NCI-H460 (cell line): ENCODE measurements at regions not wholly inside any gene's neighbourhood (a gene's known extent, or its start where the extent isn't known, plus 50 kb on each side); places are given as distances from the start of the nearest gene placed in this dataset.
A peak's percentile ranks its signal among the peaks of the same experiment; 100 is the strongest.

Source experiments
- DNase-seq: peaks from one replicate; pipeline ENCODE4 v3.0.0-alpha.2; 2016; ENCODE audit warnings: low read depth; ENCODE audit errors: extremely low read depth

DNA sequence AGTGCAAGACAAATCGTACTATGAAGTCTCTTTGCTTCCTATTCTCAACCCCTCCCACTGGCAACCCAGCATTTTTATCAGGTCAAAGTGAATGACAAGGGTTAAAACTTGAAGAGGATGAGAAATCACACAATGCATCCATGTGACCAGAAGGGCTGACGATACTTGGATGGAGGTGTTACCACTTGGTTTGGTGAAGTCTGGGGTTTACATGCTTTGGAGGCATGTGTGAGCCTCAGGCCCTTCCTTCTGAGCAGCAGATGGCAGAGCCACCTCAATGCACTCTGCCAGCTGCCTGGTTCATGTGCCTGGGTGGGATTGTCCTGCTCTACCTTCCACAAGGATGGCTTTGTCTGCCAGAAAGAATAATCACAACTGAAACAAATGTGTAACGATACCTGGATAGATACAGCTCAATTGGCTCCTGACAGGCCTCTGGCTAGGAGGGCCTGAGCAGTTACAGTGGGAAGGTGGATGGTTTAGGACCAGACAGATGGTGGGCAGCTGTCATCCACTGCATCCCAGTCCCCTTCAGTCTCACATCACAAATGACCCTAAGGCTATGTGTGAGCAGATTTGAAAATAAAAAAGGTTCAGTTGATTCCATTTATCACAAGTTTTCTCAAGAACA, 51.5 kb upstream of the CNIH3 start:
- DNase-seq, result no peak

- peak; percentile 41 for DNase-seq
Observed at GRCh38 chr1:224565186-224565585, 50.9 kb upstream of the CNIH3 start.

GRCh38 chr1:224565611-224566406, 50.3 kb upstream of the CNIH3 start:
- no peak for DNase-seq
